Astrocyte (in vitro differentiated cells and primary cell): ENCODE measurements at regions not wholly inside any gene's neighbourhood (a gene's known extent, or its start where the extent isn't known, plus 50 kb on each side); places are given as distances from the start of the nearest gene placed in this dataset.

Experiments used
- EZH2 ChIP-seq: IDR thresholded peaks from 2 replicates; pipeline ENCODE4 v1.6.1; 2012; ENCODE audit warnings: mild to moderate bottlenecking, low read length, inconsistent platforms; ENCODE audit not compliant: insufficient read depth
- TF ChIP-seq, protein P1 (sequence below): IDR thresholded peaks from 2 replicates; pipeline ENCODE4 v1.5.1; 2011; ENCODE audit warnings: low read depth, mild to moderate bottlenecking, inconsistent platforms, low read length, moderate library complexity; ENCODE audit not compliant: insufficient read depth

DNA sequence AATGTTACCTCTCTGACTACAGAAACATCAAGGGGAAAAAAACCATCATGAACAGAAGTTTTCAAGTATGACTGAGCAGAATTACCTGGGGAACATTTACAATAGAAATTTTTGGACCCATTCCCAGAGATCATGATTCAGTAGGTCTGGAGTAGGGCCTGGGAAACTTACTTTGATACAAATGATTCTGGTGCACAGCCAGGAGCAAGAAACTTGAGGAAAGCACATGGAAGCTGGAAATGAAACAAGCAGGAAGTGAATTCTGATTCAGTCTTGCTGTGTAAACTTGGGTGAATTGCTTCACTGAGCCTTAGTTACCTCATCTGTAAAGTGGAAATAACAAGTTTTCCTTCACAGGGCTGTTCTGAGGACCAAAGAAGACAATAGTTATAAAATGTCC, 192.5 kb upstream of the TAPT1 start:
- TF ChIP-seq, protein P1, sequence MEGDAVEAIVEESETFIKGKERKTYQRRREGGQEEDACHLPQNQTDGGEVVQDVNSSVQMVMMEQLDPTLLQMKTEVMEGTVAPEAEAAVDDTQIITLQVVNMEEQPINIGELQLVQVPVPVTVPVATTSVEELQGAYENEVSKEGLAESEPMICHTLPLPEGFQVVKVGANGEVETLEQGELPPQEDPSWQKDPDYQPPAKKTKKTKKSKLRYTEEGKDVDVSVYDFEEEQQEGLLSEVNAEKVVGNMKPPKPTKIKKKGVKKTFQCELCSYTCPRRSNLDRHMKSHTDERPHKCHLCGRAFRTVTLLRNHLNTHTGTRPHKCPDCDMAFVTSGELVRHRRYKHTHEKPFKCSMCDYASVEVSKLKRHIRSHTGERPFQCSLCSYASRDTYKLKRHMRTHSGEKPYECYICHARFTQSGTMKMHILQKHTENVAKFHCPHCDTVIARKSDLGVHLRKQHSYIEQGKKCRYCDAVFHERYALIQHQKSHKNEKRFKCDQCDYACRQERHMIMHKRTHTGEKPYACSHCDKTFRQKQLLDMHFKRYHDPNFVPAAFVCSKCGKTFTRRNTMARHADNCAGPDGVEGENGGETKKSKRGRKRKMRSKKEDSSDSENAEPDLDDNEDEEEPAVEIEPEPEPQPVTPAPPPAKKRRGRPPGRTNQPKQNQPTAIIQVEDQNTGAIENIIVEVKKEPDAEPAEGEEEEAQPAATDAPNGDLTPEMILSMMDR: no peak
- no peak for TF ChIP-seq EZH2
